Astrocyte (in vitro differentiated cells and primary cell): ENCODE measurements at regions not wholly inside any gene's neighbourhood (a gene's known extent, or its start where the extent isn't known, plus 50 kb on each side); places are given as distances from the start of the nearest gene placed in this dataset.
A peak's percentile ranks its signal among the peaks of the same experiment; 100 is the strongest.
"Not testable (repeated sequence)": the region's sequence is repeated elsewhere in the genome, so short reads cannot be mapped to it uniquely, and the experiment has no call there.

Experiments used
- DNase-seq: peaks from one replicate; pipeline ENCODE4 v3.0.0-alpha.2; 2010; ENCODE audit warnings: low read depth
- FAIRE-seq: peaks from 2 replicates; lab custom pipeline; 2011; peaks lifted over from hg19 to GRCh38; lab: Jason Lieb, UNC
- H2AFZ ChIP-seq: 2 replicates; pipeline ENCODE4 v1.6.0; 2012; ENCODE audit warnings: low read depth, low read length, inconsistent platforms
- H3K27ac ChIP-seq: 2 replicates; pipeline ENCODE4 v1.5.1; 2011; ENCODE audit warnings: low read depth, low read length, inconsistent platforms
- H3K27me3 ChIP-seq: 2 replicates; pipeline ENCODE4 v1.6.0; 2011; ENCODE audit warnings: low read length, inconsistent platforms; ENCODE audit not compliant: insufficient read depth
- H3K36me3 ChIP-seq: 2 replicates; pipeline ENCODE4 v1.5.1; 2011; ENCODE audit warnings: low read length, inconsistent platforms; ENCODE audit not compliant: insufficient read depth
- H3K4me1 ChIP-seq: 2 replicates; pipeline ENCODE4 v1.5.1; 2011; ENCODE audit warnings: low read length, inconsistent platforms; ENCODE audit not compliant: insufficient read depth
- H3K4me2 ChIP-seq: 2 replicates; pipeline ENCODE4 v1.6.0; 2012; ENCODE audit warnings: low read length, inconsistent platforms
- H3K4me3 ChIP-seq: 2 replicates; pipeline ENCODE4 v1.5.1; 2011; ENCODE audit warnings: low read depth, mild to moderate bottlenecking, low read length, inconsistent platforms; ENCODE audit not compliant: insufficient read depth
- H3K79me2 ChIP-seq: 2 replicates; pipeline ENCODE4 v1.6.0; 2012; ENCODE audit warnings: mild to moderate bottlenecking, low read length, inconsistent platforms; ENCODE audit not compliant: insufficient read depth
- H3K9ac ChIP-seq: 2 replicates; pipeline ENCODE4 v1.6.0; 2012; ENCODE audit warnings: mild to moderate bottlenecking, low read length, inconsistent platforms
- H3K9me3 ChIP-seq: 2 replicates; pipeline ENCODE4 v1.5.1; 2012; ENCODE audit warnings: low read depth, mild to moderate bottlenecking, low read length, inconsistent platforms; ENCODE audit not compliant: insufficient read depth
- H4K20me1 ChIP-seq: 2 replicates; pipeline ENCODE4 v1.6.0; 2012; ENCODE audit warnings: low read length, inconsistent platforms; ENCODE audit not compliant: insufficient read depth
- H3K27ac Mint-ChIP-seq: one replicate; pipeline ENCODE4 v1.8.0; 2021; ENCODE audit warnings: mild to moderate bottlenecking, mixed read lengths; ENCODE audit not compliant: unreplicated experiment
- H3K27me3 Mint-ChIP-seq: one replicate; pipeline ENCODE4 v1.8.0; 2021; ENCODE audit warnings: low read depth, mixed read lengths; ENCODE audit not compliant: unreplicated experiment
- H3K36me3 Mint-ChIP-seq: one replicate; pipeline ENCODE4 v1.8.0; 2021; ENCODE audit warnings: low read depth, mixed read lengths; ENCODE audit not compliant: unreplicated experiment
- H3K4me1 Mint-ChIP-seq: one replicate; pipeline ENCODE4 v1.8.0; 2021; ENCODE audit warnings: low read depth, mixed read lengths; ENCODE audit not compliant: unreplicated experiment
- H3K4me3 Mint-ChIP-seq: one replicate; pipeline ENCODE4 v1.8.0; 2021; ENCODE audit warnings: mild to moderate bottlenecking, moderate library complexity, mixed read lengths; ENCODE audit not compliant: unreplicated experiment
- H3K9me3 Mint-ChIP-seq: one replicate; pipeline ENCODE4 v1.8.0; 2021; ENCODE audit warnings: mild to moderate bottlenecking, mixed read lengths; ENCODE audit not compliant: unreplicated experiment
- EZH2 ChIP-seq: IDR thresholded peaks from 2 replicates; pipeline ENCODE4 v1.6.1; 2012; ENCODE audit warnings: mild to moderate bottlenecking, low read length, inconsistent platforms; ENCODE audit not compliant: insufficient read depth
- TF ChIP-seq, protein P1 (sequence below): IDR thresholded peaks from 2 replicates; pipeline ENCODE4 v1.5.1; 2011; ENCODE audit warnings: low read depth, mild to moderate bottlenecking, inconsistent platforms, low read length, moderate library complexity; ENCODE audit not compliant: insufficient read depth

DNA sequence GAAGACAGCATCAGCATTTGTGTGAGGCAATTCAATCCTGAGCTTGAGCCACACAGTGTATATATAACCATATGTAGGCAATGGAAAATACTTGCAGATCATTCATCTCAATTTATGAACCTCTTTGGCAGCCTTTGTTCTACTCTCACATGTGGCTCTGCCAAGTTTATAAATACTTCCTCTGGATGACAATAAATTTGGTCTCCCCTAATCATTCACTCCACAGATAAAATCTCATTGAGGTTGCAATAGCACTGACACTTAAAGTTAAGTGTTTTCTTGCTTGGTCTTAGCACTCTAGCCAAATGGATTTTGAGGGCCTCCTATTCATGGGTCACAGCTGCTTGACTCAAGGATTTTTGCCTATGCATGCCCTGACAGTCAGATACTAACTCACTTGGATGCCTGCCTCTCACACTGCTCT is 136.6 kb upstream of the VANGL1 start:
- peak; percentile 80 for DNase-seq
- no peak for FAIRE-seq
- Mint-ChIP-seq H3K4me1 (peaks cover 5% of the 10 kb centered on the region), H3K27ac (no peak overlapping the region), H3K4me3 (no peak overlapping the region), H3K27me3 (no peaks in the 10 kb centered on the region), H3K36me3 (no peaks in the 10 kb centered on the region), H3K9me3 (peaks cover 5% of the 10 kb centered on the region)
- no peak overlapping the region for H3K4me2 ChIP-seq
- H3K27me3 ChIP-seq: no peaks in the 10 kb centered on the region
- no peak overlapping the region for H3K9ac ChIP-seq
- H3K4me1 ChIP-seq: peaks cover 5% of the 10 kb centered on the region
- H3K9me3 ChIP-seq: no peaks in the 10 kb centered on the region
- H3K36me3 ChIP-seq: no peaks in the 10 kb centered on the region
- no peak overlapping the region for H3K27ac ChIP-seq
- no peak for TF ChIP-seq EZH2
- TF ChIP-seq, protein P1, sequence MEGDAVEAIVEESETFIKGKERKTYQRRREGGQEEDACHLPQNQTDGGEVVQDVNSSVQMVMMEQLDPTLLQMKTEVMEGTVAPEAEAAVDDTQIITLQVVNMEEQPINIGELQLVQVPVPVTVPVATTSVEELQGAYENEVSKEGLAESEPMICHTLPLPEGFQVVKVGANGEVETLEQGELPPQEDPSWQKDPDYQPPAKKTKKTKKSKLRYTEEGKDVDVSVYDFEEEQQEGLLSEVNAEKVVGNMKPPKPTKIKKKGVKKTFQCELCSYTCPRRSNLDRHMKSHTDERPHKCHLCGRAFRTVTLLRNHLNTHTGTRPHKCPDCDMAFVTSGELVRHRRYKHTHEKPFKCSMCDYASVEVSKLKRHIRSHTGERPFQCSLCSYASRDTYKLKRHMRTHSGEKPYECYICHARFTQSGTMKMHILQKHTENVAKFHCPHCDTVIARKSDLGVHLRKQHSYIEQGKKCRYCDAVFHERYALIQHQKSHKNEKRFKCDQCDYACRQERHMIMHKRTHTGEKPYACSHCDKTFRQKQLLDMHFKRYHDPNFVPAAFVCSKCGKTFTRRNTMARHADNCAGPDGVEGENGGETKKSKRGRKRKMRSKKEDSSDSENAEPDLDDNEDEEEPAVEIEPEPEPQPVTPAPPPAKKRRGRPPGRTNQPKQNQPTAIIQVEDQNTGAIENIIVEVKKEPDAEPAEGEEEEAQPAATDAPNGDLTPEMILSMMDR: no peak
- no peaks in the 10 kb centered on the region for H3K79me2 ChIP-seq
- no peaks in the 10 kb centered on the region for H4K20me1 ChIP-seq
- H3K4me3 ChIP-seq: no peak overlapping the region
- no peak overlapping the region for H2AFZ ChIP-seq

DNA sequence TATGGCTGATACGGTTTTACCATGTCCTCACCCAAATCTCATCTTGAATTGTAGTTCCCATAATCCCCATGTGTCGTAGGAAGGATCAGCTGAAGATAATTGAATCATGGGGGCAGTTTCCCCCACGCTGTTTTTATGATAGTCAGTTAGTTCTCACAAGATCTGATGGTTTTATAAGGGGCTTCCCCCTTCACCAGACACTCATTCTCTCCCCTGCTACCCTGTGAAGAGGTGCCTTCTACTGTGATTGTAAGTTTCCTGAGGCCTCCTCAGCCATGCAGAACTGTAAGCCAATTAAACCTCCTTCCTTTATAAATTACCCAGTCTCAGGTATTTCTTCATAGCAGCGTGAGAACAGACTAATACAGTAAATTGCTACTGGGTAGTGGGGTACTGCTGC is 139.6 kb upstream of the VANGL1 start:
- H3K4me1 ChIP-seq: peaks cover 11% of the 10 kb centered on the region
- H3K9ac ChIP-seq, H3K27me3 ChIP-seq, H3K4me3 ChIP-seq, H3K36me3 ChIP-seq, H3K27ac ChIP-seq, H3K36me3 Mint-ChIP-seq, H3K27ac Mint-ChIP-seq, H3K4me2 ChIP-seq, H3K79me2 ChIP-seq, H2AFZ ChIP-seq, H3K4me3 Mint-ChIP-seq, H3K9me3 ChIP-seq, H3K9me3 Mint-ChIP-seq, H4K20me1 ChIP-seq, DNase-seq, H3K27me3 Mint-ChIP-seq, FAIRE-seq: not testable (repeated sequence)
- peaks cover 16% of the 10 kb centered on the region for H3K4me1 Mint-ChIP-seq

DNA sequence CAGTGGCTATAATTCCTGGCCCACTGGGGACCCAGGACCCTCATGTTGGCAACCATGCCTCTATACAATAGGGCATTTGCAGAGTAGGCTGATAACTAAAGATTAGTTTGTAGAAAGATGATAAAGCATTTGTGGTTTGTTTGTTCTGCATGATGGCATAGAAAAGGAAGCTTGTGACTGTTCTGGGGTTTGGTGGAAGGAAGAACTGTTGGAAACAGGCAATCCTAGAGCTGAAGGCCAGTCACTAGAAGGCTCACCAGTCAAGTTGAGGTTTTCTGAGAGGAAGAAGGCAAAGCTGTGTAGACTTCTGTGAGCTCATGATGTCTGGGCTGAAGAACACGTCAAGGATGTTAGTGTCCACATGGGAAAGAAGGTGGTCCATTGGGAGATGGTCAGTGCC is 140.3 kb upstream of the VANGL1 start:
- peaks cover 20% of the 10 kb centered on the region for H3K4me1 Mint-ChIP-seq
- Histone ChIP-seq H3K4me1 (peaks cover 16% of the 10 kb centered on the region), H3K4me2 (no peak overlapping the region), H3K27ac (no peak overlapping the region), H4K20me1 (no peaks in the 10 kb centered on the region), H3K9me3 (no peaks in the 10 kb centered on the region), H3K9ac (no peak overlapping the region), H3K27me3 (no peaks in the 10 kb centered on the region), H3K79me2 (no peaks in the 10 kb centered on the region), H3K36me3 (no peaks in the 10 kb centered on the region), H3K4me3 (no peak overlapping the region), H2AFZ (no peak overlapping the region)
- TF ChIP-seq, protein P1: no peak
- no peak for TF ChIP-seq EZH2
- H3K27me3 Mint-ChIP-seq: no peaks in the 10 kb centered on the region
- H3K36me3 Mint-ChIP-seq: no peaks in the 10 kb centered on the region
- H3K27ac Mint-ChIP-seq: no peak overlapping the region
- H3K4me3 Mint-ChIP-seq: no peak overlapping the region
- peaks cover 5% of the 10 kb centered on the region for H3K9me3 Mint-ChIP-seq
- DNase-seq (no peak), FAIRE-seq (peak; percentile 67)
